GM12873 (cell line): ENCODE measurements at regions not wholly inside any gene's neighbourhood (a gene's known extent, or its start where the extent isn't known, plus 50 kb on each side); places are given as distances from the start of the nearest gene placed in this dataset.

Source experiments
- TF ChIP-seq, protein P1 (sequence below): IDR thresholded peaks from 2 replicates; pipeline ENCODE4 v1.5.1; 2012; ENCODE audit warnings: low read depth, mild to moderate bottlenecking, moderate library complexity, low read length, control low read depth; ENCODE audit not compliant: insufficient read depth; ENCODE audit errors: missing control alignments

DNA sequence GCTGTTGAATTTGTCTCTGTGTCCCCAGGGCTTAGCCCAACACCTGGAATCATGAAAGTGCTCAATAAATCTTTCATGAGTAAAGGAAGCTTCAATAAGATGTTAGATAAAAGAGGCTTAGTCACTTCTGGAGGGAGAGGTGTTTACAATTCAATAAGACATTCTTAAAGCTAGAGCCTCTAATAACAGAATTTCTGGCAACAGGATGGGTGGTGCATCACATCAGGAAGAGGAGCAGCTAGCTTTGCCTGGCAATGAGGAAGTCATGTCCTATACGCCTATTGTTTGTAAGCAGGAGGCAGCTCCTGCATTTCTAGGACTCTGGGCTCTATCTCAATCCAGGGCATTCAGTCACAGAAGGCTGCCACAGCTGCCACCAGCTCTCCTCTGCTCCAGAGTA is 638.5 kb downstream of the EPM2A start:
- TF ChIP-seq, protein P1, sequence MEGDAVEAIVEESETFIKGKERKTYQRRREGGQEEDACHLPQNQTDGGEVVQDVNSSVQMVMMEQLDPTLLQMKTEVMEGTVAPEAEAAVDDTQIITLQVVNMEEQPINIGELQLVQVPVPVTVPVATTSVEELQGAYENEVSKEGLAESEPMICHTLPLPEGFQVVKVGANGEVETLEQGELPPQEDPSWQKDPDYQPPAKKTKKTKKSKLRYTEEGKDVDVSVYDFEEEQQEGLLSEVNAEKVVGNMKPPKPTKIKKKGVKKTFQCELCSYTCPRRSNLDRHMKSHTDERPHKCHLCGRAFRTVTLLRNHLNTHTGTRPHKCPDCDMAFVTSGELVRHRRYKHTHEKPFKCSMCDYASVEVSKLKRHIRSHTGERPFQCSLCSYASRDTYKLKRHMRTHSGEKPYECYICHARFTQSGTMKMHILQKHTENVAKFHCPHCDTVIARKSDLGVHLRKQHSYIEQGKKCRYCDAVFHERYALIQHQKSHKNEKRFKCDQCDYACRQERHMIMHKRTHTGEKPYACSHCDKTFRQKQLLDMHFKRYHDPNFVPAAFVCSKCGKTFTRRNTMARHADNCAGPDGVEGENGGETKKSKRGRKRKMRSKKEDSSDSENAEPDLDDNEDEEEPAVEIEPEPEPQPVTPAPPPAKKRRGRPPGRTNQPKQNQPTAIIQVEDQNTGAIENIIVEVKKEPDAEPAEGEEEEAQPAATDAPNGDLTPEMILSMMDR = no peak

GRCh38 chr6:145099713-145100112 is 635.6 kb downstream of the EPM2A start:
- TF ChIP-seq, protein P1 = no peak

GRCh38 chr6:145110109-145110508 is 625.2 kb downstream of the EPM2A start:
- TF ChIP-seq, protein P1 = no peak

GRCh38 chr6:145112711-145113148 is 622.6 kb downstream of the EPM2A start:
- TF ChIP-seq, protein P1 = no peak

DNA sequence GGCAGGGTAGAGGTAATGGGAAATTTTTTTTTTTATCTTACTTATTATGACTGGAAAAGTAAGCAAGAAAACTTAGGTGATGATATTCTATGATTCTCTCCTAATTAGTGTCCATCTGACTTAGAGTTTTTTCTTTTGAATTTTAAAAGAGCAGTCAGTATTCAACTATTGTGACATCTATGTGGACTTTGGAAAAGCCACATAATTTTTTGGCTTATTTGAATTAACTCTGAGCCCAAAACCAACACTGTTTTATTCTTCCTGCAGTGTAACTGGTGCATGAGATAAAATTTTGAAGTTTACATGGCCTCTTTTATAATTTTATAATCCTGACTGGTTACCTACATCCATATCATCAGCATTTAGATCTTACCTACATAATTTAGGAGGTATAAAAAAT is 619.7 kb downstream of the EPM2A start:
- TF ChIP-seq, protein P1 = no peak

- TF ChIP-seq, protein P1 = no peak
These were observed 618.6 kb downstream of the EPM2A start for GRCh38 chr6:145116591-145117178.

- TF ChIP-seq, protein P1 = no peak
These were observed 617.1 kb downstream of the EPM2A start for GRCh38 chr6:145118224-145118623.
